ENCODE measurements at regions not wholly inside any gene's neighbourhood (a gene's known extent, or its start where the extent isn't known, plus 50 kb on each side); places are given as distances from the start of the nearest gene placed in this dataset.

DNA sequence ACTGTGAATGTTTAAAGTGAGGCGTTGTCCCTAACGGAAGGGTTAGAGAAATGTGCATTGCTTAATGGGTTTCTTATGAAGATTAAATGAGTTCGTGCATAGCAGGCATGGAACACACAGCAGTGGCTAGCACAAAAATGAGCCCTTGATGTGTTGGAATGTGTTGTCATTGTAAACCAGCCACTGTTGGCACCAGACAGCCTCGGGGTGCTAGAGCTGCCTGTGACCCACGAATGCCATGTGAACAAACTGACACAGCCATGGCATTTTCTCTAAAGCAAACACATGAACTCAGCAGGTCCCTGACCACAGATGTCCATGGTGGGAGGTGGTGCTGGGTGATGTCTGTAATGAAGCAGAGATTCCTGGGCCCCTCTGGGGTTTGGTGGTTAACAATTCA is 111.1 kb upstream of the DPP6 start:
- TF ChIP-seq ZNF155 (tag by site-specific recombination; IDR thresholded peaks at IDR 0.05): no peak
- ChIA-PET POLR2A (no interaction called here), CTCF (no interaction called here)
- no peak overlapping the region for H3K27ac ChIP-seq (ENCODE audit: extremely low read depth, low read depth, low read length)
- no peaks in the 10 kb centered on the region for H3K9me3 ChIP-seq (ENCODE audit: control insufficient read depth, insufficient read depth, low read depth, low read length)
- H3K36me3 ChIP-seq (ENCODE audit: control insufficient read depth in 2 of 2, insufficient read depth in 1 of 2, low read length in 2 of 2): no peaks in the 10 kb centered on the region
- H3K4me1 ChIP-seq (ENCODE audit: control insufficient read depth, insufficient read depth, low read length): no peaks in the 10 kb centered on the region
- H3K4me3 ChIP-seq (ENCODE audit: low read depth, low read length): no peak overlapping the region

GRCh38 chr7:153942036-153942435 is 110.2 kb upstream of the DPP6 start:
- H3K36me3 ChIP-seq (ENCODE audit: control insufficient read depth in 2 of 2, insufficient read depth in 1 of 2, low read length in 2 of 2): no peaks in the 10 kb centered on the region
- H3K9me3 ChIP-seq (ENCODE audit: control insufficient read depth, insufficient read depth, low read depth, low read length): no peaks in the 10 kb centered on the region
- ChIA-PET POLR2A (no interaction called here), CTCF (no interaction called here)
- H3K4me1 ChIP-seq (ENCODE audit: control insufficient read depth, insufficient read depth, low read length): no peaks in the 10 kb centered on the region
- TF ChIP-seq TSHZ1 (tag by site-specific recombination; IDR thresholded peaks at IDR 0.05; ENCODE audit: borderline replicate concordance) (no peak), ZNF707 (tag by site-specific recombination; IDR thresholded peaks at IDR 0.05) (no peak), KLF8 (tag by site-specific recombination; IDR thresholded peaks at IDR 0.05) (no peak), ZSCAN4 (tag by site-specific recombination; IDR thresholded peaks at IDR 0.05) (no peak), ZNF202 (tag by site-specific recombination; IDR thresholded peaks at IDR 0.05; ENCODE audit: borderline replicate concordance) (no peak), KLF10 (tag by site-specific recombination; IDR thresholded peaks at IDR 0.05) (no peak), SP2 (tag by site-specific recombination; IDR thresholded peaks at IDR 0.05) (no peak), ZNF660 (tag by site-specific recombination; IDR thresholded peaks at IDR 0.05) (no peak), ZNF140 (tag by site-specific recombination; IDR thresholded peaks at IDR 0.05) (no peak), ZNF302 (tag by site-specific recombination; IDR thresholded peaks at IDR 0.05; ENCODE audit: low read depth) (no peak), ZNF561 (tag by site-specific recombination; IDR thresholded peaks at IDR 0.05; ENCODE audit: borderline replicate concordance) (no peak)
- H3K4me3 ChIP-seq (ENCODE audit: low read depth, low read length): no peak overlapping the region
- no peak overlapping the region for H3K27ac ChIP-seq (ENCODE audit: extremely low read depth, low read depth, low read length)

DNA sequence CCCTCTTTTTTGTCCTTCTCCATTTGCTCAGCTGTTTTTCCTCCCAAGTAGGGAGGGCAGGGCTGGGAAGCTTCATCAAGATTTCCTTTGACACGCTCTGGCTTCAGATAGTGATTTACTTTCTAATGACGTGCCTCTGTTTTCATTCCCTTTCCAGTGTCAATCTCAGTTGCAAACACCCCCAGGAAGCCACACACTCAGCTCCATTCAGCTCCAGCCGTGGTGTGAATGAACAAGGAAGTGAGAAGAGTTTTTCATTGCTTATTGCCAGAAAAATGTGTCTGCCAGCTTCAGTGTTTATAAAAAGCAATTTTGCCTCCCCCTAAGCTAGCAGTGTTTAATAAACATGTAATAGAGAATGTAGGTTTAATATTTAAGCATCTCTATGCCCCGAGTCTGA is 108.7 kb upstream of the DPP6 start:
- CTCF ChIA-PET: no interaction called here
- no peaks in the 10 kb centered on the region for H3K36me3 ChIP-seq (ENCODE audit: control insufficient read depth in 2 of 2, insufficient read depth in 1 of 2, low read length in 2 of 2)
- H3K9me3 ChIP-seq (ENCODE audit: control insufficient read depth, insufficient read depth, low read depth, low read length): no peaks in the 10 kb centered on the region
- H3K27ac ChIP-seq (ENCODE audit: extremely low read depth, low read depth, low read length): no peak overlapping the region
- no peaks in the 10 kb centered on the region for H3K4me1 ChIP-seq (ENCODE audit: control insufficient read depth, insufficient read depth, low read length)
- no peak overlapping the region for H3K4me3 ChIP-seq (ENCODE audit: low read depth, low read length)
- POLR2A ChIA-PET: no interaction called here
- TF ChIP-seq ZNF350 (tag by site-specific recombination; IDR thresholded peaks at IDR 0.05) (no peak), ZNF561 (tag by site-specific recombination; IDR thresholded peaks at IDR 0.05; ENCODE audit: borderline replicate concordance) (no peak), ZNF777 (tag by site-specific recombination; IDR thresholded peaks at IDR 0.05; ENCODE audit: borderline replicate concordance) (no peak), ZNF404 (tag by site-specific recombination; IDR thresholded peaks at IDR 0.05) (no peak), ZBTB7A (tag by site-specific recombination; IDR thresholded peaks at IDR 0.05; ENCODE audit: low read depth) (no peak), GFI1B (tag by site-specific recombination; IDR thresholded peaks at IDR 0.05) (no peak), ZNF19 (tag by site-specific recombination; IDR thresholded peaks at IDR 0.05; ENCODE audit: low read depth) (no peak), ZFHX2 (tag by site-specific recombination; conservative IDR thresholded peaks at IDR 0.05) (no peak), ZSCAN16 (tag by site-specific recombination; IDR thresholded peaks at IDR 0.05) (no peak)
- TF ChIP-seq, protein P1, sequence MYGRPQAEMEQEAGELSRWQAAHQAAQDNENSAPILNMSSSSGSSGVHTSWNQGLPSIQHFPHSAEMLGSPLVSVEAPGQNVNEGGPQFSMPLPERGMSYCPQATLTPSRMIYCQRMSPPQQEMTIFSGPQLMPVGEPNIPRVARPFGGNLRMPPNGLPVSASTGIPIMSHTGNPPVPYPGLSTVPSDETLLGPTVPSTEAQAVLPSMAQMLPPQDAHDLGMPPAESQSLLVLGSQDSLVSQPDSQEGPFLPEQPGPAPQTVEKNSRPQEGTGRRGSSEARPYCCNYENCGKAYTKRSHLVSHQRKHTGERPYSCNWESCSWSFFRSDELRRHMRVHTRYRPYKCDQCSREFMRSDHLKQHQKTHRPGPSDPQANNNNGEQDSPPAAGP (tag by site-specific recombination; IDR thresholded peaks at IDR 0.05): no peak
- TF ChIP-seq, protein P2, sequence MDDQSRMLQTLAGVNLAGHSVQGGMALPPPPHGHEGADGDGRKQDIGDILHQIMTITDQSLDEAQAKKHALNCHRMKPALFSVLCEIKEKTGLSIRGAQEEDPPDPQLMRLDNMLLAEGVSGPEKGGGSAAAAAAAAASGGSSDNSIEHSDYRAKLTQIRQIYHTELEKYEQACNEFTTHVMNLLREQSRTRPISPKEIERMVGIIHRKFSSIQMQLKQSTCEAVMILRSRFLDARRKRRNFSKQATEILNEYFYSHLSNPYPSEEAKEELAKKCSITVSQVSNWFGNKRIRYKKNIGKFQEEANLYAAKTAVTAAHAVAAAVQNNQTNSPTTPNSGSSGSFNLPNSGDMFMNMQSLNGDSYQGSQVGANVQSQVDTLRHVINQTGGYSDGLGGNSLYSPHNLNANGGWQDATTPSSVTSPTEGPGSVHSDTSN (CRISPR knock-in tag; IDR thresholded peaks at IDR 0.05): no peak
